GM19043 (cell line): ENCODE measurements at regions not wholly inside any gene's neighbourhood (a gene's known extent, or its start where the extent isn't known, plus 50 kb on each side); places are given as distances from the start of the nearest gene placed in this dataset.
"Not testable (repeated sequence)": the region's sequence is repeated elsewhere in the genome, so short reads cannot be mapped to it uniquely, and the experiment has no call there.

Experiments
- ATAC-seq: cut with Tn5 transposase; IDR thresholded peaks from one replicate; pipeline ENCODE4 v1.9.1; 2021; ENCODE audit warnings: low read depth; ENCODE audit not compliant: unreplicated experiment

DNA sequence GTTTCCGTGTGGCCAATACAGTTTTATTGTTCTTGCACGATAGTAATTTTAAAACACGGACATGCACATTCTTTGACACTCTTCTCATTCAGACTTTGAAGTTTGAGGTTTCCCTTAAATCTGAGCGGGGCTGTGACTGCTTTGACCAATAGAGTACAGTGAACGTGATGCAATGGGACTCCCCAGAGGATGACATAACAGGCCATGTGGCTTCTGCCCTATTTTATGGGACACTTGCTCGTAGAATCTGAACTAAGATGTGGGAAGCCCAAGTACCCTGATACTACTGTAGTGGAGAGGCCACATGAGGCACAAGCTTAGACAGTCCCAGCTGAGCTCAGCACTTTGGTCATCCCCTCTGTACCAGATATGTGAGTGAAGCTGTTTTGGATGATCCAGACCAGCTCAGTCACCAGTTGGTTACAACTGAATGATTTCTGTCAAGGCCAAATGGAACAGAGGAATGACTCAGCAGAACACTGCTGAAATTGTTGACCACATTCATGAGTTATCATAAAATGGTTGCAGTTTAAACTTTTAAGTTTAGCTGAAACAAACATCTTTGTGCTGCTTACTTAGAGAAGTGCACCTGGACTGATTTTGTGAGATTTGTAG, 279.4 kb downstream of the RFPL4B start:
- peak; percentile 73 for ATAC-seq

DNA sequence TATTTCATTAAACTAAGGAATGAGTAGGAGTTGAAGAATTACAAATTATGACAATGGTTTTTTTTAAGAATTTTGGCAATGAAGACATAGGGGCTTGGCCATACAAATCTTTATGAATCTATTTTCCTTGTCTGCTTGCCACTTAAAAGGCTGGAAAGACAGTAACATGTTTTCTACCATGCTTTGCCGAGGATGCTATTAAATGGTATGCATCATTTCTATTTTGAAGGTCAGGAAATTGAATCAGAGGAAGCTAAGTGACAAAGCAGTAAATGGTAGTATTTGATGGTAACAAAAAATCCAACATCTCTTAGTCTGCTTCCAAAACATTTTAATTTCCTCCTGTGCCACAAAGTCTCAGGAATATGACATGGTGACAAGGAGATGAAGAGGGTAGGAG, 287.2 kb downstream of the RFPL4B start:
- no peak for ATAC-seq

DNA sequence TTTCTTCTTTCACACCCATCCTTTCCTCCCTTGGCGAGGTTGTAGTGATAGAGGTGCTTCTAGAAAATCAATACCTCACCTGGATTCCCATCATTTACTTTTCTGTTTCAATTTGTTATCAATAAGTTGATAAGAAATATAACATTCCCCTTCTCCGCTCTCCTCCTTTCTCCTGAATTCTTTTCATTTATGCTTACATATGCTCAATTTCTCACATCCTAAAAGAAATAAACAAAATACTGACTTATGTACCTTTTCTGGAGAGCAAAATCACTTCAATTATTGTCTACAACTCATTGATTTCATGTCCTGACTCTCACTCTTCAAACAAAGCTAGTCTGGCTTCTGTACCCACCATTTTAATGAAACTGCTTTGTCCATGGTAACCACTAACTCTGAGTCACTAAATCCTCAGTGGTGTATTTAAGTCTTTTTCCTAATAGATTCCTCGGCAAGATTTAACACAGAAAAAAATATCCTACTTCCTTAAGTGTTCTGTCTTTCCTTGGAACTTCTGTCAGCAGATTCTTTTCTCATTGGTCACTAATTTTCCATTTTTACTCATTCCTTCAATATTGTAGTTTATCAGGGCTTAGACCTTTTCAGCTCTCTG, 289.6 kb downstream of the RFPL4B start:
- no peak for ATAC-seq

DNA sequence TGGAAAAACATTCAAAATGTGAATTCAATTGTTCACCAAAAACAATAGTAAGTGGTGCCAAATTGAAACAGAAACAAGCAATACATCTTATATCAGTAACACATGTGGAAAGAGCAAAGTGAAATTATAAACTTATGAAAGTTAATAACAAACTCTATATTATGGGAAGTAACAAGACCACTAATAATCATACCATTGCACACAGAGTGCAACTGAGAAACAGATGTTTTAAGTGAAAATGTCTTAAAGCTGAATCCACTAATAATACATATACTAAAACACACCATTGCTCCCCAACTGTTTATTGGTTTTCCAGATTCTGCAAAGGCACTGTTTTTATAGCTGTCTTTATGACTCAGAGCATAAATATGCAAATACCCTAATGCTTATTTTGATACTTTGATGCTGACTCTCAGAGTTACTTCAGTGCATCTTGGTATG, 292.3 kb downstream of the RFPL4B start:
- no peak for ATAC-seq

DNA sequence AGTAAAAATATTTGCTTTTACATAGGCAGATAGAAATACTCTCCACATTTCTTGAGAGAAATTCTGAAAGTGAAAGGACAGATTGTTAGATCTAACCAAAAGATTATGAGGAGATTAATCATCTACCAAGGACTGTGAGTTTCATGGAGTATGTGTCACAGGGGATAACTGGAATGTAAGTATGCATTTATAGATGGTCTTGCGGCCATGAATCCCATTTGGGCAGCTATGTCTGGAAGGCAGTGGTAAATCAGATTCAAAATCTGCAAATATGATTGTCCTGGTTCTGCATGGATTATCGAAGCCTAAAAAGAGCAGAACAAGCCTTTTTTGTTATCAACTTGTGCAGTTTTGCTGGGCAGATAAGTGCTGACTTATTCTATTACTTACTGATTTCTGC, 293.8 kb downstream of the RFPL4B start:
- no peak for ATAC-seq

DNA sequence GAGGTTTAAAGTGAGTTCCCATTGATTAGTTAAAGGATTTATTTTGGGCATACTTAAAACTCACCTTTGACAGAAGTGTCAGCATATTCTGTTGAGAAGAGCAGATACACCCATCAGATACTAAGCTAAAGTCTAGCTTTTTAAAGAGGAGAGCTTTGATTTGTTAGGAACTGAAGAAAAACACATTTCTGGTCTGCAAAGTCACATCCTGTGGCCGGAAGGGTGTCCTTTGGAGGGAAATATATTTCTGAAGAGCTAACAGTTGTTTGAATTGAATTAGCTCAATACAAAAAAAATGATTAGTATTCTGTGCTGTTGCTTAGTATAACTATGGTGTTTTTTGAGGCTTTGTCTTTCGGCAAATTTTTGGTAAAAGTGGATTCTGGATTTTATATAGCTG, 302.7 kb downstream of the RFPL4B start:
- ATAC-seq, result no peak

DNA sequence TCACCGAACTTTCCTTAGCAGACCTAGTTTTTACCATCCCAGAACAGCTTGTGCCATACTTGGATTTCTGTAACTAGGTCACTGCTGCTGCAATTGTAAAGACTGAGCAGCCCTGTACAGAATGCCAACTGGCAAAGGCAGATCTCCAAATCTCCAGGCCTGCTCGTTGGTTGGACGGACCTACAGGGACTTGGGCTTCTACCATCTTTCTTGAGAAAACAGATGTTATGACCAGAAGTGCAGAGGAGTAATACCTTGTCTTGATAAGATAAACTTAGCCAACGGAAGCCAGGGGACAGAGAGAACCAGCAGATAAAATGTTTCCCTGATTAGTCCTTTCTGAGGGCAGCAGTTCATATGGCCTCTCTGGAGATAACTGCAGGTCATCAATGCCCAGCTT, 304.1 kb downstream of the RFPL4B start:
- ATAC-seq, result no peak

DNA sequence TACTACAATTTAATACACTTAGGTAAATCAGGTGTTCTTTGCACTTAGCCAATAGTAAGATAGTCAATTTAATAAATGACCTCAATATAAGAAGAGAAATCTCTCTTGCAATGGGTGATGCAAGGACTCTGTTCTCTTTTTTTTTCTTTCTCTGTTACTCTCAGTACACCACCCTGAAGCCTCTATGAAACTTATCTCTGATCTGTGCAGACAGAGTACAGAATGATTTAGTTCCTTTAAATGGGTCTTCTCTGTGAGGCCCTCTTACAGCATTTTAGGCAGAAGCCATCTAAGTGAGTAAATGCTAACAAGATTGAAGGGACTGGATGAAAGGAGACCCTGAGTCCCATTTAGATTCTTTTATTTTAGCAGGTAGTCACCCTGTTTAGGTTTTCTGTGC, 312.8 kb downstream of the RFPL4B start:
- ATAC-seq, result no peak

DNA sequence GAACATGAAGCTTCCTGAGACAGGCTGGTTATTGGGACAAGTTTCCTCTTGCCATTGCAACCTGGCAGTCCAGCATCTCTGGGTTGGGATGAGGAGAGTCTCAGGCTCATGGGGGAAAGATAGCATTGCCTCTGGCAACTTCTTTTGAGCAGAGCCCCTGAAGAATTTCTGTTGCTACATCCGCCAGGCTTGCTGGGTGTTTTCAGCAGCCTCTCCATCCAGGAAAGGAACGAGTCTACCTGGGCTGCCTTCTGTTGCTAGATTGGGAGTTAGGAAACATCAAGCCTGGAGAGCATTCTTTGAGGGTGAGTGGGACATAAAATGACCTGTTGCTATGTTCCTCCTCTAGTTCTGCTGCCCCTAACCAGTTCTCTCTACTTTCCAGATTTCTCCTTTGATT, 313.5 kb downstream of the RFPL4B start:
- ATAC-seq, result no peak

DNA sequence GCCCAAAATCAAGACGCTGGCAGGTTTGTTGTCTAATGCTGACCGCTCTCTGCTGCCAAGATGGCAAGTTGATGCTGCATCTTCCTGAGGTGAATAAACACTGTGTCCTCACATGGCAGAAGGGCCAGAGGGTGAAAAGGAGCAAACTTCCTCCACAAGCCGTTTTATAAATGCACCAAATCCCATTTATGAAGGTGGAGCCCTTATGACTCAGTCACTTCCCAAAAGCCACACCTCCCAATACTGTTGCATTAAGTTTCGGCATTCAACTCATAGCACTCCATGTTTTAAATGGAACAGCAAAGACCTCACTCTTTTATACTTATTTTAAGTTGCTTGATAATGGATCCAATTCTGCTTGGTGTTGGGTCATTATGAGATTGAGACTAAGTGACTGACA, 316.6 kb downstream of the RFPL4B start:
- no peak for ATAC-seq

DNA sequence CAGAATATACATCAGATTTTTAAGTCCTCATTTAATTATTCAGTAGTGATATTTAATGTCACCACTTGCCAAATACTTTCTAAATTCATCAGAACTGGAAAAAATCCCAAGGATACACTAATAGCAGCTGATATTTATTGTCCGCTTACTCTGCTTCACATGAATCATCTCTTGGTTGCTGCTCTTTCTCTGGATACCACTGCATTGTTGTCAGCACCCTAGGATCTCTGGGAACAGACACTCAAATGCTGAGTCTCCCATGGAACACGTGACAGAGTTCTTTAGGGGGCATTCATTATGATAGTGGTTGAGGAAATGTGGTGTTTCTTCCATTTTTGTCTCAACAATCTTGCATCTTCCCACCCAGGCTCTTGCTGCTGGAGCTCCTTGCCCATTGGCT, 318.0 kb downstream of the RFPL4B start:
- ATAC-seq, result no peak

DNA sequence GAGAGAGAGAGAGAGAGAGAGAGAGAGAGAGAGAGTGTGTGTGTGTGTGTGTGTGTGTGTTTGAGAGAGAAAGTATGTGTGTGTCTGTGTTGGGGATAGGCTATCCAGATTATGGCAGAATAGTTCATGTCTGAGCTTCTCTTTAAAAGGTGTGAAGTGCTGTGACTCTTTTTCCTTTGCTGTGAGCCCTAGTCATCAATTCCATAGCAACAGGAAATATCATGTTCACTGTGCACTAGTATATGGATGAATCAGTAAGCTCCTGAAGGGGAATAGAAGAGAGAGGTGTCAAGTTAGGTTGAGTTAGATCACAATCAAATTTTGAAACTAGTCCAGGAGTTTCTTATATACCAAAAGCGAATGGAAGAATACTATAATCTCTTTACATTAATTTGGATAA, 318.7 kb downstream of the RFPL4B start:
- no peak for ATAC-seq

DNA sequence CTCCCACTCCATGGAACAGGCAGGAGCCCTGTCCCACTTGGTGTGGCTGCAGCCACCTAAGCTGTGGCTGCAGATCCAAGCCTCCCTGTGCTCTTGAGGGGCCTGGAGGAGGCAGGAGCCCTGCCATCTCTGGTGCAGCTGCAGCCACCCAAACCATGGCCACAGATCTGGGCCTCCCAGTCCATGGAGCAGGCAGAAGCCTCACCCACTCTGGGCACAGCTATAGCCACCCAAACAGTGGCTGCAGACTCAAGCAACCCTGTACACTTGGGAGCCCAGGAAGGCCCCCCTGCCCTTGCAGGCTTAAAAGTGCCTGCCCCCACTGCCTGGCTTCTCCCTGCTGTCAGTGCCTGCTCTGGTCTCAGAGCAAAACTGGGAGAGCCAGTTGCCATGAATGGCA, 320.3 kb downstream of the RFPL4B start:
- ATAC-seq, result no peak

DNA sequence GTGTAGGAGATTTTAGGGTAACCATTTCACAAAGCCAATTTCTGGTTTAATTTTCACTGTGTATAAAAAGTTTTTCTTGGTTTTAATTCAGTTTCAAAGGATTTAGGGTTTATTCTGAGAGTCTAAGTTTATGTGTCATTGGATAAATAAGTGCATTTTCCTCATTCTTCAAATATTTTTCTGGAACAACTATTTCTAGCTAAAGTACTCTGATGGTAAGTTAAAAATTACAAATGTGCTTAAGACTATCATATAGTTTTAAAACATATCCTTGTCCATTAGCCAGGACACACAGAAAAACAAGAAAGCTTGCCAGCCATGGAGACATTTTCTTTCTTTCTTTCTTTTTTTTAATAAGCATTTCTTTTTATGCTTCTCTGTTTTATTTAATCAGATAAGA, 333.0 kb downstream of the RFPL4B start:
- no peak for ATAC-seq

DNA sequence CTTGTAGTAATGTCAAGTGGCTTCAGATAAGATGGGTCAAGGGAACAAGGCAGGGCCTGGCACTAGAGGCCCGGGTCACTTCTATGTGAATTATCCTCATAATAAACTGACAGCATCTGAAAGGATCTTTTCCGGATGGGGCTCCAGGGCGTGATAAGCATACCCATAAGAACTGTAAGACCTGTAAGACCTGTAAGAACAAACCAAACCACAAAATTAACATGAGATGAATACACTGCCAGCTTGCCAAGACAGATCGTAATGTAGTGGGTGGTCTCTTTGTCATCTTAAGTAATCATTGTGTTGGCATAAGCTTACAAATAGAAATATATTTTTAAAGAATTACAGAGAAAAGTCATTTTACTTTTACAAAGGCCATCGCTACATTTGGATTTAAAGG, 334.9 kb downstream of the RFPL4B start:
- ATAC-seq, result no peak

DNA sequence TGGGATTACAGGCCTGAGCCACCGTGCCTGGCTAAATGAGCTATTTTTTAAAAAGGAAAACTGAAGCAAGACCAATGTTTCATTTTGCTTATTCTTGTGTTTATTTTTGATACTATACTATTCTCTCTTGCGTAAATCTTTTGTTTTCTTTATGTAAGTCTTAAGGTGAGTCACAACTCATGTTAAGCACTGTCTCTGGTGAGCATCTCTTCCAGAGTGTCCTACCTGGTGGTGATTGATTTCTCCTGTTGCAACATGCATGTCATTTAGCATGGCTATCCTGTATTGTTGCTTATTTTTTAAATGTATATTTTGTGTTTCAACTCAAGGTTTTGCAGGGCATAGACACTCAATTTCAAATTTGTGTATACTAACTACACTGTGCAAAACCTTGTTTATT, 336.0 kb downstream of the RFPL4B start:
- no peak for ATAC-seq

DNA sequence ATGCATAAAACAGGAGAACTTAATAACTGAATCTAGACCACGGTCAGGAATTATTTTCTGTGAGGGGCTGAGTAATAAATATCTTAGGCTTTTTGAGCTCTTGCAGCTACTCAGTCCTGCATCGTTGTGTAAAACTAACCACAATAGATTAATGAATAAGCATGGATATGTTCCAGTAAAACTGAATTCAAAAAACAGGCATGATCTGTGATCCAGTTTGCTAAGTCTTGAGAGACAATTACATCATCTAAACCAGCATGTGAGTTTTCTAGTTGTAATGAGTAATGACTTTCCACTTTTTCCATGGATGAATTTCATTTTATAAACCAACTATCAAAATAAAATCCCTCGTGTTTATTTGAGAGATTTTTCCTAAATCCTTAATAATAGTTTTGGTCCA, 336.8 kb downstream of the RFPL4B start:
- ATAC-seq, result no peak

DNA sequence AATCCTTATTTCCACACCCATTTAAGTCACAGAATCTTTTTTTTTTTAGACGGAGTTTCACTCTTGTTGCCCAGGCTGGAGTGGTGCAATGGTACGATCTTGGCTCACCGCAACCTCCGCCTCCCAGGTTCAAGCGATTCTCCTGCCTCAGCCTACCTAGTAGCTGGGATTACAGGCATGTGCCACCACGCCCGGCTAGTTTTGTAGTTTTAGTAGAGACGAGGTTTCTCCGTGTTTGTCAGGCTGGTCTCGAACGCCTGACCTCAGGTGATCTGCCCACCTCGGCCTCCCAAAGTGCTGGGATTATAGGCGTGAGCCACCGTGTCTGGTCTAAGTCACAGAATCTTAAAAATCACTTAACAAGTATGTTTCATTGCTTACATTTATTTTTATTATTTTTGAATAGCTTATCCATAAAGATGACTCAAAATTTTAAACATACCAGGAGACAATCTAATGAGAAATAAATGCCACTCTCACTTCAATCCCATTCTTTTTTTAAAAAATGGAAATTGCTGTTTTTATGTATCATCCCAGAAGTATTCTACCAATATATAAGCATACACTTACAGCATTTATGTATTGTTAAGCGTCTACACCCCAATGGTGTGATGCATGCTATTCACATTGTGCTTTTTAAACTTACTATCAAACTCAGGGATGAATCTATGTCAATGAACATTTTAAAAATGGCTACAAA, 338.5 kb downstream of the RFPL4B start:
- not testable (repeated sequence) for ATAC-seq

DNA sequence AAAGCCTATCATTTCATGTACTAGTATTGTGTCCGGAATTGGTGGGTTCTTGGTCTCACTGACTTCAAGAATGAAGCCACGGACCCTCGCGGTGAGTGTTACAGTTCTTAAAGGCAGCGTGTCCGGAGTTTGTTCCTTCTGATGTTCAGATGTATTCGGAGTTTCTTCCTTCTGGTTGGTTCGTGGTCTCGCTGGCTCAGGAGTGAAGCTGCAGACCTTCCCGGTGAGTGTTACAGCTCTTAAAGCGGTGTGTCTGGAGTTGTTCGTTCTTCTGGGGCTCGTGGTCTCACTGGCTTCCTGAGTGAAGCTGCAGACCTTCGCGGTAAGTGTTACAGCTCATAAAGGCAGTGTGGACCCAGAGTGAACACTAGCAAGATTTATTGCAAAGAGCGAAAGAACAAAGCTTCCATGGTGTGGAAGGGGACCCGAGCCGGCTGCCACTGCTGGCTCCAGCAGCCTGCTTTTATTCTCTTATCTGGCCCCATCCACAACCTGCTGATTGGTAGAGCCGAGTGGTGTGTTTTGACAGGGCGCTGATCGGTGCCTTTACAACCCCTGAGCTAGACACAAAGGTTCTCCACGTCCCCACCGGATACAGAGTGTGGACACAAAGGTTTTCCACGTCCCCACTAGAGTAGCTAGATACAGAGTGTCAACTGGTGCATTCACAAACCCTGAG, 341.5 kb downstream of the RFPL4B start:
- ATAC-seq, result not testable (repeated sequence)

DNA sequence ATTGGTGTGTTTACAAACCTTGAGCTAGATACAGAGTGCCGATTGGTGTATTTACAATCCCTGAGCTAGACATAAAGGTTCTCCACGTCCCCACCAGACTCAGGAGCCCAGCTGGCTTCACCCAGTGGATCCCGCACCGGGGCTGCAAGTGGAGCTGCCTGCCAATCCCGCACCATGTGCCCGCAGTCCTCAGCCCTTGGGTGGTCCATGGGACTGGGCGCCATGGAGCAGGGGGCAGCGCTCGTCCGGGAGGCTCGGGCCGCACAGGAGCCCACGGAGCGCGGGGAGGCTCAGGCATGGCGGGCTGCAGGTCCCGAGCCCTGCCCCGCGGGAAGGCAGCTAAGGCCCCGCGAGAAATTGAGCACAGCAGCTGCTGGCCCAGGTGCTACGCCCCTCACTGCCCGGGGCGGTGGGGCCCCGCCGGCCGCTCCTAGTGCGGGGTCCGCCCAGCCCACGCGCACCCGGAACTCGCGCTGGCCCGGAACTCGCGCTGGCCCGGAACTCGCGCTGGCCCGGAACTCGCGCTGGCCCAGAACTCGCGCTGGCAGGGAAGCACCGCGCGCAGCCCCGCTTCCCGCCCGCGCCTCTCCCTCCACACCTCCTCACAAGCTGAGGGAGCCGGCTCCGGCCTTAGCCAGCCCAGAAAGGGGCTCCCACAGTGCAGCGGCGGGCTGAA, 342.2 kb downstream of the RFPL4B start:
- ATAC-seq, result not testable (repeated sequence)
